Fibroblast of pulmonary artery (primary cell): ENCODE measurements at regions not wholly inside any gene's neighbourhood (a gene's known extent, or its start where the extent isn't known, plus 50 kb on each side); places are given as distances from the start of the nearest gene placed in this dataset.

Experiments
- DNase-seq: peaks from one replicate; pipeline ENCODE4 v3.0.0-alpha.2; 2010; ENCODE audit warnings: low read depth
- H3K4me3 ChIP-seq: replicated peaks from 2 replicates; pipeline ENCODE4 v1.5.1; 2011; ENCODE audit warnings: low read depth, mild to moderate bottlenecking, control low read depth, low read length, moderate library complexity
- TF ChIP-seq, protein P1 (sequence below): IDR thresholded peaks from 2 replicates; pipeline ENCODE4 v1.5.1; 2011; ENCODE audit warnings: mild to moderate bottlenecking, control low read depth, low read length, inconsistent platforms; ENCODE audit errors: missing control alignments

GRCh38 chr2:23283653-23284052 is 101.3 kb upstream of the KLHL29 start:
- no peak overlapping the region for H3K4me3 ChIP-seq
- TF ChIP-seq, protein P1, sequence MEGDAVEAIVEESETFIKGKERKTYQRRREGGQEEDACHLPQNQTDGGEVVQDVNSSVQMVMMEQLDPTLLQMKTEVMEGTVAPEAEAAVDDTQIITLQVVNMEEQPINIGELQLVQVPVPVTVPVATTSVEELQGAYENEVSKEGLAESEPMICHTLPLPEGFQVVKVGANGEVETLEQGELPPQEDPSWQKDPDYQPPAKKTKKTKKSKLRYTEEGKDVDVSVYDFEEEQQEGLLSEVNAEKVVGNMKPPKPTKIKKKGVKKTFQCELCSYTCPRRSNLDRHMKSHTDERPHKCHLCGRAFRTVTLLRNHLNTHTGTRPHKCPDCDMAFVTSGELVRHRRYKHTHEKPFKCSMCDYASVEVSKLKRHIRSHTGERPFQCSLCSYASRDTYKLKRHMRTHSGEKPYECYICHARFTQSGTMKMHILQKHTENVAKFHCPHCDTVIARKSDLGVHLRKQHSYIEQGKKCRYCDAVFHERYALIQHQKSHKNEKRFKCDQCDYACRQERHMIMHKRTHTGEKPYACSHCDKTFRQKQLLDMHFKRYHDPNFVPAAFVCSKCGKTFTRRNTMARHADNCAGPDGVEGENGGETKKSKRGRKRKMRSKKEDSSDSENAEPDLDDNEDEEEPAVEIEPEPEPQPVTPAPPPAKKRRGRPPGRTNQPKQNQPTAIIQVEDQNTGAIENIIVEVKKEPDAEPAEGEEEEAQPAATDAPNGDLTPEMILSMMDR = no peak
- DNase-seq = peak; percentile 32

GRCh38 chr2:23285091-23285800 is 99.7 kb upstream of the KLHL29 start:
- TF ChIP-seq, protein P1 = no peak
- no peak for DNase-seq
- no peak overlapping the region for H3K4me3 ChIP-seq

DNA sequence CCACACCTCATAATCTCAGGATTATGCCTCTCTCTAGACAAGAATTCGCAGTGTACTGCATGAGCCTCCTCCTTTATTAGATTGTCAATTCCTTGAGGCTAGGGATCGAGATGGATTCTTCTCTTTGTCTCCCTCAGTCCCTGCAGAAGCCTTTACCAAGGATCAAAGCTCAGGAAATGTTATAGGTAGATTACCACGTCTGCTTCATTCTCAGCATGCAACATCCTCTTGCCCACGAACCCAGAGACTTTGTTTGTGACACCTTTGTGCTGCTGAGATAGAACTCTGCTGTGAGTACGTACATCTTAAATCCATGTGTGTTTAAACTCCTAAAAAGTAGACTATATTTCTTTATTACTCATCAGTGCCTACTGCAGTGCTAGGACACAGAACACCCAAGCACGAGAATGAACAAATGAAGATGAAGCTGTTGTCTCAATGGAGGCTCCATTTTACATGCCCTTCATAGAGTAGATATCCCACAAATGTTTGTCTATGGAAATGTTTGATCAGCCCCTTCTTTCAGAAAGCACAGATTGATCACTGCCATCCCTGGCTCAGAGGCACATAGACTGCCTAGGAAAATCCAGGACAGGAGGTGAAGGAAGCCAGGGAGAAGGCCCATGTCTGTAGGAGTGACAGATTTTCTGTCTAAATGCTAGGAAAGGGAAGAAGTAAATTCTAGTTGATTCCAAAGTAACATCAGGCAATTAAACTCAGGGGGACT is 98.8 kb upstream of the KLHL29 start:
- no peak for DNase-seq
- TF ChIP-seq, protein P1 = no peak
- no peak overlapping the region for H3K4me3 ChIP-seq

GRCh38 chr2:23286758-23287704 is 97.9 kb upstream of the KLHL29 start:
- no peak overlapping the region for H3K4me3 ChIP-seq
- TF ChIP-seq, protein P1 = no peak
- DNase-seq = peak; percentile 77

- H3K4me3 ChIP-seq = no peak overlapping the region
- no peak for DNase-seq
- TF ChIP-seq, protein P1 = no peak
These were observed 95.3 kb upstream of the KLHL29 start for GRCh38 chr2:23289671-23290070.

GRCh38 chr2:23291239-23291638 is 93.7 kb upstream of the KLHL29 start:
- no peak overlapping the region for H3K4me3 ChIP-seq
- no peak for DNase-seq
- TF ChIP-seq, protein P1 = no peak
